Endothelial cell of umbilical vein (primary cell): ENCODE measurements at regions not wholly inside any gene's neighbourhood (a gene's known extent, or its start where the extent isn't known, plus 50 kb on each side); places are given as distances from the start of the nearest gene placed in this dataset.

Experiments
- BruUV-seq: library from RNA; stranded (reverse); fragments of 400-500 nt; replicated peaks from 2 replicates; lab custom pipeline; 2021; lab: Mats Ljungman, UMichigan
- CTCF ChIA-PET: fragments of 300-600, 350-600 bp; sonication (Branson Sonifier 250); formaldehyde crosslinking; loops from one replicate; lab custom pipeline; 2021; ENCODE audit warnings: antibody characterized with exemption, inconsistent platforms; lab: Charles Lee
- POLR2A ChIA-PET: fragments of 300-600, 350-600 bp; sonication (Branson Sonifier 250); formaldehyde crosslinking; loops from one replicate; lab custom pipeline; 2021; ENCODE audit warnings: antibody characterized with exemption, inconsistent platforms; lab: Charles Lee
- DNase-seq: peaks from one replicate; pipeline ENCODE4 v3.0.0-alpha.2; 2011; ENCODE audit warnings: low read depth, low spot score
- FAIRE-seq: peaks from 2 replicates; lab custom pipeline; 2011; peaks lifted over from hg19 to GRCh38; lab: Jason Lieb, UNC
- H2AFZ ChIP-seq: 2 replicates; pipeline ENCODE4 v1.6.0; 2012; ENCODE audit warnings: low read depth, low read length, control low read depth, inconsistent platforms
- H3K27ac ChIP-seq: 2 replicates; pipeline ENCODE4 v1.5.1; 2011; ENCODE audit warnings: low read depth, mild to moderate bottlenecking, control low read depth, low read length, moderate library complexity; ENCODE audit not compliant: insufficient read depth
- H3K27me3 ChIP-seq, 2 experiments: 2 replicates each; pipeline versions ENCODE4 v1.6.0 to v1.6.1; 2011; ENCODE audit warnings: low read length in 2 of 2, mixed read lengths in 1 of 2; ENCODE audit not compliant: control insufficient read depth in 2 of 2, insufficient read depth in 2 of 2
- H3K36me3 ChIP-seq, 2 experiments: 2 replicates in 1 of 2; 3 replicates in 1 of 2; pipeline ENCODE4 v1.5.1; 2011; ENCODE audit warnings: low read length in 2 of 2, mild to moderate bottlenecking in 1 of 2, moderate library complexity in 1 of 2; ENCODE audit not compliant: control insufficient read depth in 2 of 2, insufficient read depth in 2 of 2; ENCODE audit errors: extremely low read depth in 1 of 2
- H3K4me1 ChIP-seq: 3 replicates; pipeline ENCODE4 v1.5.1; 2011; ENCODE audit warnings: mild to moderate bottlenecking, low read length; ENCODE audit not compliant: control insufficient read depth, insufficient read depth; ENCODE audit errors: extremely low read depth
- H3K4me2 ChIP-seq: 2 replicates; pipeline ENCODE4 v1.6.1; 2011; ENCODE audit warnings: low read length, control low read depth, mixed read lengths; ENCODE audit not compliant: insufficient read depth
- H3K4me3 ChIP-seq, 3 experiments: fragments of 200-600 bp in 1 of 3; sonication (generic), shearing (Covaris generic) in 1 of 3; replicated peaks in 1 of 3; 2 replicates each; pipeline ENCODE4 v1.5.1; 2011 to 2016; ENCODE audit warnings: control low read depth in 3 of 3, low read length in 3 of 3, mild to moderate bottlenecking in 2 of 3, inconsistent platforms in 1 of 3, low read depth in 1 of 3, moderate library complexity in 1 of 3; ENCODE audit not compliant: insufficient read depth in 1 of 3
- H3K79me2 ChIP-seq: 2 replicates; pipeline ENCODE4 v1.6.0; 2012; ENCODE audit warnings: low read length, inconsistent platforms; ENCODE audit not compliant: control insufficient read depth, insufficient read depth
- H3K9ac ChIP-seq: replicated peaks from 2 replicates; pipeline ENCODE3; 2011; ENCODE audit warnings: low read length, control low read depth; ENCODE audit not compliant: insufficient read depth; ENCODE audit errors: extremely low read depth
- H3K9me1 ChIP-seq: replicated peaks from 3 replicates; pipeline ENCODE4 v1.6.0; 2011; ENCODE audit warnings: mild to moderate bottlenecking, low read length; ENCODE audit not compliant: control insufficient read depth, insufficient read depth; ENCODE audit errors: extremely low read depth
- H3K9me3 ChIP-seq: replicated peaks from 2 replicates; pipeline ENCODE4 v1.5.1; 2012; ENCODE audit warnings: low read length, inconsistent platforms; ENCODE audit not compliant: control insufficient read depth, insufficient read depth
- H4K20me1 ChIP-seq: replicated peaks from 2 replicates; pipeline ENCODE3; 2011; ENCODE audit warnings: mild to moderate bottlenecking, low read length; ENCODE audit not compliant: control insufficient read depth, insufficient read depth; ENCODE audit errors: extremely low read depth
- EZH2 ChIP-seq: IDR thresholded peaks from 2 replicates; pipeline ENCODE4 v1.6.1; 2012; ENCODE audit warnings: borderline replicate concordance, low read depth, mild to moderate bottlenecking, moderate library complexity, low read length, inconsistent platforms; ENCODE audit not compliant: severe bottlenecking
- FOS ChIP-seq: IDR thresholded peaks from 2 replicates; pipeline ENCODE4 v1.6.1; 2011; ENCODE audit warnings: mild to moderate bottlenecking, low read length, moderate library complexity, borderline replicate concordance; ENCODE audit not compliant: insufficient read depth
- GATA2 ChIP-seq: IDR thresholded peaks from 2 replicates; pipeline ENCODE4 v1.7.0; 2011; ENCODE audit warnings: low read depth, mild to moderate bottlenecking, moderate library complexity, mixed read lengths, low read length; ENCODE audit not compliant: insufficient read length, insufficient read depth
- JUN ChIP-seq: IDR thresholded peaks from 2 replicates; pipeline ENCODE4 v1.6.1; 2011; ENCODE audit warnings: borderline replicate concordance, low read depth; ENCODE audit not compliant: insufficient read length, insufficient read depth
- MYC ChIP-seq: IDR thresholded peaks from one replicate; pipeline ENCODE4 v1.6.1; 2011; ENCODE audit warnings: mild to moderate bottlenecking, low read depth, low read length
- POLR2A ChIP-seq: IDR thresholded peaks from 2 replicates; pipeline ENCODE4 v1.6.1; 2012; ENCODE audit warnings: low read depth, mild to moderate bottlenecking, control low read depth, low read length
- POLR2AphosphoS5 ChIP-seq: IDR thresholded peaks from 2 replicates; pipeline ENCODE4 v1.6.1; 2012; ENCODE audit warnings: low read depth, mild to moderate bottlenecking, control low read depth, low read length, moderate library complexity; ENCODE audit not compliant: insufficient read depth
- dilution Hi-C: fragments of 300-500 bp; cut with MboI; formaldehyde crosslinking; loops from one replicate; pipeline ENCODE4 v1.15.0; 2019; ENCODE audit warnings: low sequenced_read_pairs; ENCODE audit not compliant: extremely low pct_ligation_motif_present
- intact Hi-C: fragments of 100-400 bp; cut with micrococcal nuclease; formaldehyde crosslinking; loops from one replicate; pipeline ENCODE4 v1.10.0; 2022
- TF ChIP-seq, protein P1 (sequence below): IDR thresholded peaks from 2 replicates; pipeline ENCODE4 v1.6.1; 2011; ENCODE audit not compliant: insufficient read depth, insufficient read length
- TF ChIP-seq, protein P2 (sequence below), 2 donors: IDR thresholded peaks; 1 replicate in 1 of 2; 2 replicates in 1 of 2; pipeline ENCODE4 v1.5.1; 2011; ENCODE audit warnings: low read length in 2 of 2, mild to moderate bottlenecking in 2 of 2, moderate library complexity in 2 of 2, control low read depth in 1 of 2, inconsistent platforms in 1 of 2, low read depth in 1 of 2; ENCODE audit not compliant: insufficient read depth in 1 of 2; ENCODE audit errors: extremely low read depth in 1 of 2

DNA sequence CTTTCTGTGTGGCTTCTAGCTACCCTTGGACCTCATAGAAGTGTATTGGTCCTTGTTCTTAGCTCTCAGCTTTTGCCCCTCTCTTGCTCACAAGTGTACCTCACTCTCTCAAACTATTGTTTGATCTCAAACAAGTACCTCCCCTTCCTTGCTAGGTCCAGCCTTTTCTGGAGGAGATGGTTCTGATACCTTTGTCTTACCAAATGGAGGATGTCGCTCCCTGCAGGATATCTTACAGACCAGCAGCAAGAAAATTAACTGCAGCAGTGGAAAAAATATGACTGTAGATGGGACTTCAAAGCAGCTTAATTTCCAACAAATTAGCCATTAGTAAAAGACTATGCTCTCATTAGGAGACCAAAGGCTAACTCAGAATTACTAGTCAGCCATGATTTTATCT, 388.1 kb upstream of the ROBO2 start:
- dilution Hi-C loops = no loop called here
- Histone ChIP-seq H3K79me2 (no peaks in the 10 kb centered on the region), H3K4me3 (no peak overlapping the region), H3K9me1 (no peaks in the 10 kb centered on the region), H4K20me1 (no peaks in the 10 kb centered on the region), H3K4me1 (no peaks in the 10 kb centered on the region), H2AFZ (no peak overlapping the region), H3K4me2 (no peak overlapping the region), H3K27me3 (no peaks in the 10 kb centered on the region), H3K27ac (no peak overlapping the region), H3K9ac (no peak overlapping the region), H3K36me3 (no peaks in the 10 kb centered on the region), H3K9me3 (peaks cover 5% of the 10 kb centered on the region)
- ChIA-PET CTCF (no interaction called here), POLR2A (no interaction called here)
- BruUV-seq = no TSS peak
- no peak for FAIRE-seq
- no peak for DNase-seq
- intact Hi-C loops = no loop called here
- TF ChIP-seq POLR2AphosphoS5 (no peak), EZH2 (no peak), MYC (no peak), POLR2A (no peak), GATA2 (no peak)

DNA sequence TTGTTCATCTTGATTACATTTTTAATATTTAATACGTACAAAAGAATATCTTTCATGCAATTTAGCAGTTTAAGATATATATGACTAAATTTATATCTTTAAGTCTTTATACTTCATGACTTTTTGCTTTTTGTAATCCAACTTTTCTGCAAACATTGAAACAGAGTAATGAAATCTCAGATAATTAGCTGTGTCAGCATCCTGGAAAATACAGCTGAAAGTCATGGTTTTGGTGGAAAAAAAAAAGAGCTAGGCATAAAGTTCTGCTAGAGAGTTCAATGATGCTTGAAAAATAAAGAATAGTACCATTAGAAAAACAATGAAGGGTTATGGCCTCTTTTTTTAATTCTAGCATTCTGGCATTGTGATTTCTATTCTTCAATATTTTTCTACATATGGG, 387.4 kb upstream of the ROBO2 start:
- dilution Hi-C loops = no loop called here
- no peak overlapping the region for H3K9ac ChIP-seq
- no TSS peak for BruUV-seq
- H3K27ac ChIP-seq = no peak overlapping the region
- no peaks in the 10 kb centered on the region for H3K4me1 ChIP-seq
- intact Hi-C loops = no loop called here
- CTCF ChIA-PET = no interaction called here
- no peak overlapping the region for H3K4me2 ChIP-seq
- H3K9me3 ChIP-seq = peaks cover 1% of the 10 kb centered on the region
- no peaks in the 10 kb centered on the region for H3K36me3 ChIP-seq
- H3K79me2 ChIP-seq = no peaks in the 10 kb centered on the region
- POLR2A ChIA-PET = no interaction called here
- no peaks in the 10 kb centered on the region for H4K20me1 ChIP-seq
- no peak for TF ChIP-seq EZH2
- TF ChIP-seq FOS = no peak
- TF ChIP-seq MYC = no peak
- no peak for TF ChIP-seq JUN
- TF ChIP-seq POLR2A = no peak
- TF ChIP-seq, protein P1, sequence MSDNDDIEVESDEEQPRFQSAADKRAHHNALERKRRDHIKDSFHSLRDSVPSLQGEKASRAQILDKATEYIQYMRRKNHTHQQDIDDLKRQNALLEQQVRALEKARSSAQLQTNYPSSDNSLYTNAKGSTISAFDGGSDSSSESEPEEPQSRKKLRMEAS = no peak
- no peak for TF ChIP-seq POLR2AphosphoS5
- TF ChIP-seq GATA2 = no peak
- TF ChIP-seq, protein P2, sequence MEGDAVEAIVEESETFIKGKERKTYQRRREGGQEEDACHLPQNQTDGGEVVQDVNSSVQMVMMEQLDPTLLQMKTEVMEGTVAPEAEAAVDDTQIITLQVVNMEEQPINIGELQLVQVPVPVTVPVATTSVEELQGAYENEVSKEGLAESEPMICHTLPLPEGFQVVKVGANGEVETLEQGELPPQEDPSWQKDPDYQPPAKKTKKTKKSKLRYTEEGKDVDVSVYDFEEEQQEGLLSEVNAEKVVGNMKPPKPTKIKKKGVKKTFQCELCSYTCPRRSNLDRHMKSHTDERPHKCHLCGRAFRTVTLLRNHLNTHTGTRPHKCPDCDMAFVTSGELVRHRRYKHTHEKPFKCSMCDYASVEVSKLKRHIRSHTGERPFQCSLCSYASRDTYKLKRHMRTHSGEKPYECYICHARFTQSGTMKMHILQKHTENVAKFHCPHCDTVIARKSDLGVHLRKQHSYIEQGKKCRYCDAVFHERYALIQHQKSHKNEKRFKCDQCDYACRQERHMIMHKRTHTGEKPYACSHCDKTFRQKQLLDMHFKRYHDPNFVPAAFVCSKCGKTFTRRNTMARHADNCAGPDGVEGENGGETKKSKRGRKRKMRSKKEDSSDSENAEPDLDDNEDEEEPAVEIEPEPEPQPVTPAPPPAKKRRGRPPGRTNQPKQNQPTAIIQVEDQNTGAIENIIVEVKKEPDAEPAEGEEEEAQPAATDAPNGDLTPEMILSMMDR (IDR thresholded peaks at IDR 0.05; ENCODE audit: extremely low read depth in 1 of 2, insufficient read depth in 1 of 2, low read depth in 1 of 2, low read length in 2 of 2) = no peak
- DNase-seq (no peak), FAIRE-seq (no peak)
- no peak overlapping the region for H3K4me3 ChIP-seq
- H3K9me1 ChIP-seq = no peaks in the 10 kb centered on the region
- no peak overlapping the region for H2AFZ ChIP-seq
- H3K27me3 ChIP-seq = no peaks in the 10 kb centered on the region
